HG02970 (cell line): ENCODE measurements at regions not wholly inside any gene's neighbourhood (a gene's known extent, or its start where the extent isn't known, plus 50 kb on each side); places are given as distances from the start of the nearest gene placed in this dataset.

Experiments used
- ATAC-seq: cut with Tn5 transposase; IDR thresholded peaks from one replicate; pipeline ENCODE4 v1.9.1; 2021; ENCODE audit warnings: mild to moderate bottlenecking, moderate library complexity, moderate number of reproducible peaks; ENCODE audit not compliant: unreplicated experiment, low FRiP score

GRCh38 chr7:115479448-115479847 is 551.1 kb downstream of the TFEC start:
- no peak for ATAC-seq

GRCh38 chr7:115478426-115478825 is 552.1 kb downstream of the TFEC start:
- ATAC-seq: no peak

- no peak for ATAC-seq
Measured at GRCh38 chr7:115477193-115477651, 553.3 kb downstream of the TFEC start.

- no peak for ATAC-seq
Measured at GRCh38 chr7:115476671-115477181, 553.8 kb downstream of the TFEC start.

GRCh38 chr7:115475761-115476385 is 554.0 kb downstream of the MDFIC start:
- ATAC-seq: no peak

GRCh38 chr7:115475206-115475605 is 553.3 kb downstream of the MDFIC start:
- no peak for ATAC-seq

- no peak for ATAC-seq
Measured at GRCh38 chr7:115474137-115474536, 552.2 kb downstream of the MDFIC start.

- ATAC-seq: no peak
Measured at GRCh38 chr7:115471891-115472290, 550.0 kb downstream of the MDFIC start.

- ATAC-seq: no peak
Measured at GRCh38 chr7:115462301-115463015, 540.6 kb downstream of the MDFIC start.

GRCh38 chr7:115449689-115450088 is 527.8 kb downstream of the MDFIC start:
- no peak for ATAC-seq

- ATAC-seq: no peak
Measured at GRCh38 chr7:115447495-115447894, 525.6 kb downstream of the MDFIC start.

- ATAC-seq: no peak
Measured at GRCh38 chr7:115441033-115441432, 519.1 kb downstream of the MDFIC start.

GRCh38 chr7:115435178-115435577 is 513.3 kb downstream of the MDFIC start:
- peak; percentile 81 for ATAC-seq

- ATAC-seq: no peak
Measured at GRCh38 chr7:115429918-115430317, 508.0 kb downstream of the MDFIC start.

- no peak for ATAC-seq
Measured at GRCh38 chr7:115417662-115418061, 495.8 kb downstream of the MDFIC start.

GRCh38 chr7:115410972-115411686 is 489.2 kb downstream of the MDFIC start:
- peak; percentile 86 for ATAC-seq

GRCh38 chr7:115410434-115410820 is 488.5 kb downstream of the MDFIC start:
- ATAC-seq: peak; percentile 3

GRCh38 chr7:115409682-115410433 is 488.0 kb downstream of the MDFIC start:
- no peak for ATAC-seq

- no peak for ATAC-seq
Measured at GRCh38 chr7:115406219-115406618, 484.3 kb downstream of the MDFIC start.

GRCh38 chr7:115387137-115387536 is 465.2 kb downstream of the MDFIC start:
- no peak for ATAC-seq

GRCh38 chr7:115379321-115379720 is 457.4 kb downstream of the MDFIC start:
- no peak for ATAC-seq
